ENCODE measurements at regions not wholly inside any gene's neighbourhood (a gene's known extent, or its start where the extent isn't known, plus 50 kb on each side); places are given as distances from the start of the nearest gene placed in this dataset.

GRCh38 chr2:15841776-15842560, 98.4 kb upstream of the MYCN start:
- TF ChIP-seq ZSCAN5A (tag by site-specific recombination; IDR thresholded peaks at IDR 0.05) (no peak), ZNF664 (tag by site-specific recombination; IDR thresholded peaks at IDR 0.05) (no peak), ZNF169 (tag by site-specific recombination; IDR thresholded peaks at IDR 0.05) (no peak), ZNF175 (tag by site-specific recombination; IDR thresholded peaks at IDR 0.05) (no peak), ZNF501 (tag by site-specific recombination; IDR thresholded peaks at IDR 0.05) (no peak), YY1 (tag by site-specific recombination; IDR thresholded peaks at IDR 0.05) (no peak), ZBTB11 (tag by site-specific recombination; conservative IDR thresholded peaks at IDR 0.05; ENCODE audit: low read depth) (no peak), TCF7L2 (IDR thresholded peaks at IDR 0.05; ENCODE audit: borderline replicate concordance, low read depth, low read length) (no peak), ZFP3 (tag by site-specific recombination; IDR thresholded peaks at IDR 0.05; ENCODE audit: low read depth) (no peak), ZBTB26 (tag by site-specific recombination; optimal IDR thresholded peaks at IDR 0.05) (no peak), ZNF433 (tag by site-specific recombination; IDR thresholded peaks at IDR 0.05; ENCODE audit: low read depth) (no peak)
- TF ChIP-seq, protein P1, sequence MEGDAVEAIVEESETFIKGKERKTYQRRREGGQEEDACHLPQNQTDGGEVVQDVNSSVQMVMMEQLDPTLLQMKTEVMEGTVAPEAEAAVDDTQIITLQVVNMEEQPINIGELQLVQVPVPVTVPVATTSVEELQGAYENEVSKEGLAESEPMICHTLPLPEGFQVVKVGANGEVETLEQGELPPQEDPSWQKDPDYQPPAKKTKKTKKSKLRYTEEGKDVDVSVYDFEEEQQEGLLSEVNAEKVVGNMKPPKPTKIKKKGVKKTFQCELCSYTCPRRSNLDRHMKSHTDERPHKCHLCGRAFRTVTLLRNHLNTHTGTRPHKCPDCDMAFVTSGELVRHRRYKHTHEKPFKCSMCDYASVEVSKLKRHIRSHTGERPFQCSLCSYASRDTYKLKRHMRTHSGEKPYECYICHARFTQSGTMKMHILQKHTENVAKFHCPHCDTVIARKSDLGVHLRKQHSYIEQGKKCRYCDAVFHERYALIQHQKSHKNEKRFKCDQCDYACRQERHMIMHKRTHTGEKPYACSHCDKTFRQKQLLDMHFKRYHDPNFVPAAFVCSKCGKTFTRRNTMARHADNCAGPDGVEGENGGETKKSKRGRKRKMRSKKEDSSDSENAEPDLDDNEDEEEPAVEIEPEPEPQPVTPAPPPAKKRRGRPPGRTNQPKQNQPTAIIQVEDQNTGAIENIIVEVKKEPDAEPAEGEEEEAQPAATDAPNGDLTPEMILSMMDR (tag by site-specific recombination; IDR thresholded peaks at IDR 0.05): no peak
